ENCODE measurements at regions not wholly inside any gene's neighbourhood (a gene's known extent, or its start where the extent isn't known, plus 50 kb on each side); places are given as distances from the start of the nearest gene placed in this dataset.

- TF ChIP-seq CTCF (IDR thresholded peaks at IDR 0.05) (no peak), EZH2 (IDR thresholded peaks at IDR 0.05; ENCODE audit: borderline replicate concordance, insufficient read depth, low read depth, low read length, poor library complexity, severe bottlenecking) (no peak)
These were observed 152.3 kb upstream of the PRDX4 start for GRCh38 chrX:23515028-23515427.
